ENCODE measurements at regions not wholly inside any gene's neighbourhood (a gene's known extent, or its start where the extent isn't known, plus 50 kb on each side); places are given as distances from the start of the nearest gene placed in this dataset.

- FAIRE-seq (no peak), DNase-seq (ENCODE audit: insufficient read length, low spot score) (no peak)
- no peak for TF ChIP-seq CTCF (IDR thresholded peaks at IDR 0.05; ENCODE audit: insufficient read depth, missing control alignments)
These were observed 1014.1 kb upstream of the SEMA6D start for GRCh38 chr15:46703020-46703861.

- TF ChIP-seq CTCF (IDR thresholded peaks at IDR 0.05; ENCODE audit: insufficient read depth, missing control alignments) = no peak
- no peak for FAIRE-seq
- no peak for DNase-seq (ENCODE audit: insufficient read length, low spot score)
These were observed 1013.3 kb upstream of the SEMA6D start for GRCh38 chr15:46703871-46704637.

GRCh38 chr15:46707452-46707851, 1009.9 kb upstream of the SEMA6D start:
- no peak for FAIRE-seq
- TF ChIP-seq CTCF (IDR thresholded peaks at IDR 0.05; ENCODE audit: insufficient read depth, missing control alignments) = no peak

GRCh38 chr15:46708226-46708625, 1009.1 kb upstream of the SEMA6D start:
- DNase-seq (ENCODE audit: insufficient read length, low spot score) (no peak), FAIRE-seq (no peak)
- no peak for TF ChIP-seq CTCF (IDR thresholded peaks at IDR 0.05; ENCODE audit: insufficient read depth, missing control alignments)

More at GRCh38 chr15:46707452-46707851, 1009.9 kb upstream of the SEMA6D start:
- no peak for DNase-seq (ENCODE audit: insufficient read length, low spot score)

- FAIRE-seq (no peak), DNase-seq (ENCODE audit: insufficient read length, low spot score) (no peak)
- TF ChIP-seq CTCF (IDR thresholded peaks at IDR 0.05; ENCODE audit: insufficient read depth, missing control alignments) = no peak
These were observed 1007.7 kb upstream of the SEMA6D start for GRCh38 chr15:46709460-46710083.

GRCh38 chr15:46710401-46710960, 1006.8 kb upstream of the SEMA6D start:
- DNase-seq (ENCODE audit: insufficient read length, low spot score) = no peak
- FAIRE-seq = no peak
- TF ChIP-seq CTCF (IDR thresholded peaks at IDR 0.05; ENCODE audit: insufficient read depth, missing control alignments) = no peak

All from D721Med (cell line).